Astrocyte of the spinal cord (primary cell): ENCODE measurements at regions not wholly inside any gene's neighbourhood (a gene's known extent, or its start where the extent isn't known, plus 50 kb on each side); places are given as distances from the start of the nearest gene placed in this dataset.

Experiments
- DNase-seq: peaks from one replicate; pipeline ENCODE4 v3.0.0; 2011; ENCODE audit warnings: low read depth, low spot score
- H3K4me3 ChIP-seq: 2 replicates; pipeline ENCODE4 v1.5.1; 2011; ENCODE audit warnings: low read depth, mild to moderate bottlenecking, low read length, moderate library complexity
- CTCF ChIP-seq: IDR thresholded peaks from 2 replicates; pipeline ENCODE4 v1.5.1; 2012; ENCODE audit warnings: low read depth, mild to moderate bottlenecking, low read length, inconsistent platforms
- in situ Hi-C: cut with HindIII; loops from 2 replicates; pipeline ENCODE4 v1.10.0; 2017; ENCODE audit warnings: low sequenced_read_pairs

DNA sequence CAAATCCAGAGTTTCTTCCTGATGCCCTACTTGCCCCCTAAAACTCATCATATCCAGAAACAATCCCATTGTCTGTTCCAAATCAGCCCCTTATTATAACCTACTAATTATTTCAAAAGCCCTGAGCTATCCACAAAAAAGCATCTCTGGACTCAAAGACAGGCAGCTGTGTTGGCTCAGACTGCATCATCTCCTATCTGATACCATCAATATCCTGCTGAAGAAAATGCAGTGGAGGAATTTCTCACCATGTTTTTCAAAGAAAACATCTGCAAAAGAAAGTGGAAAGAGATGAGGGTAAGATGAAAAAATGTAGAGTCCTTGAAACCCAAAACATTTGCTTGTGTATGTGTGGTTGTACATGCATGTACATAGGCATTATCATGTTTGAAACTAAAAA lies 153.0 kb upstream of the DEFB112 start:
- no peak overlapping the region for H3K4me3 ChIP-seq
- no peak for DNase-seq
- no peak for TF ChIP-seq CTCF
- in situ Hi-C loops = no loop called here

DNA sequence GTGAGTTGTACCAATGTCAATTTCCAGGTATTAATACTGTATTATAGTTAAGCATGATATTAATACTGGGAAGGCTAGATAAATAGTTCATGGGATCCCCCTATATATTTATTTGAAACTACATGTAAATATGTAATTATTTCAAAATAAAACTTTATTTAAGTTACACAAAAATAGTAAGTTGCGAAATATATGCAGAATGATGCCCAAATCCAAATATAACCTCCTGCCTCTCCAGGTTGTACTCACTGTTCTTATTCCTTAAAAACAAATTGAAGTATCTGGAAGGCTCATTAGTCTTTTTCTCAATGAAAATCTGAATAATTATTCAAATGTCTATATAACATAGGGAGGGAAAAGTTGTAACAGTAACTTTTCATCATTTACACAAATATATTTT lies 161.9 kb upstream of the DEFB112 start:
- no peak for DNase-seq
- no peak for TF ChIP-seq CTCF
- no peak overlapping the region for H3K4me3 ChIP-seq
- in situ Hi-C loops = no loop called here

GRCh38 chr6:50213146-50213545 lies 163.4 kb upstream of the DEFB112 start:
- in situ Hi-C loops = no loop called here
- no peak for TF ChIP-seq CTCF

GRCh38 chr6:50214937-50215336 lies 165.2 kb upstream of the DEFB112 start:
- no peak for TF ChIP-seq CTCF
- no peak overlapping the region for H3K4me3 ChIP-seq
- DNase-seq = no peak
- in situ Hi-C loops = no loop called here

More at GRCh38 chr6:50213146-50213545, 163.4 kb upstream of the DEFB112 start:
- no peak overlapping the region for H3K4me3 ChIP-seq
- DNase-seq = no peak

DNA sequence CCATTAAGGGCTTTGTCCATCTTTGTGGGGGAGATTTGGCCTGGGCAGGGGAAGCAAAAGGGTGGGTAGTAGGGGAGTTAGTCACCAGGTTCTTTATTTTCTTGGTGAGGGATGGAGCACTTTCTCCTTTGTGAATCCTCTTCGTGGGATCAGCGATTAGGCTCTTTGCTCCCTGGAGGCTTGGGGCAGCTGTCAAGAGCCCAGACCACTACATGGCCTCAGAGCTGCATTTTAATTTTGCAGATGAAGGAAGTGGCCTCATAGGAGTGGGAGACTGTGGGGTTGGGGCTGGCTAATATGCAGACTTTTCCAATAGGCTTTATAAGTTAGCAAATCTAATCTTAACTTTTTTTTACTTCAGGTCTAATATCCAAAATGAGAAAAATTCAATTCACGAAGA lies 168.1 kb upstream of the DEFB112 start:
- H3K4me3 ChIP-seq = no peak overlapping the region
- no peak for DNase-seq
- in situ Hi-C loops = no loop called here
- TF ChIP-seq CTCF = no peak

DNA sequence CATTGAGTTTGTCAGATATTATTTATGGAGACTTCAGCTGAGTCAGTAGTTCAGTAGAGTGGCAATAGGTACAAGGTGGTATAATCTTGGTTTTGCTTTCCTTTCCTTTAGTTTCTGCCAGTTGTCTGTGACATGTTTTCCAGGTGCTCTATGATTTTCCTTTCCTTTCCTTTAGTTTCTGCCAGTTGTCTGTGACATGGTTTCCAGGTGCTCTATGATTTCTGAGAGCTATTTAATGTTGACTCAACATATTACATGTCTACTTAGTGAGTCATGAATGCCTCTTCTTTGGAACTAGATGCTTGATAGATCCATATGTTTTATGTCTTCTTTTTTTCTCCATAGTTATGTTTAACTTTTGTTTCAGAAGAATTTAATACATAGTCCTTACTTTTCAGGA lies 186.4 kb upstream of the DEFB112 start:
- H3K4me3 ChIP-seq = no peak overlapping the region
- TF ChIP-seq CTCF = no peak
- no peak for DNase-seq
- in situ Hi-C loops = no loop called here

DNA sequence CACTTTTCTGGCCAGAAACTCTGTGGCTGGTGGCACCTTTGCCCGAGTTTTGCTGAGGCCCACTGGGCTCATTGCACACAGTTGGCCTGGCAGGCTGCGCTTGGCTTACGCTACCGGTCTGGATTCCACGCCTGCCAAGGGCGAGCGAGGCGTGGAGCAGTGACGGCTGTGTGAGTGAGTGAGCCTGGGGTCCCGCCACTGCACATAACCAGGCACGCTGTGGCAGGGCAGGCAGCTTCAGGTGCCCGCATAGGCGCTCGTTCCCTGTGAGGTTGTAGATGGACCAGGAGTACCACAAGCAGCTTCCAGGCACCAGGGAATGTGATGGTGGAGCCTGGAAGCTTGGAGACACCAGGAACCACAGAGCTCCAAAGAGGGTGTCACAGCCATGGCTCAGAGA lies 190.1 kb upstream of the DEFB112 start:
- no peak for DNase-seq
- in situ Hi-C loops = no loop called here
- TF ChIP-seq CTCF = no peak
- no peak overlapping the region for H3K4me3 ChIP-seq
